HFFc6 (cell line): ENCODE measurements at regions not wholly inside any gene's neighbourhood (a gene's known extent, or its start where the extent isn't known, plus 50 kb on each side); places are given as distances from the start of the nearest gene placed in this dataset.
"Not testable (repeated sequence)": the region's sequence is repeated elsewhere in the genome, so short reads cannot be mapped to it uniquely, and the experiment has no call there.

Experiments
- DNase-seq: peaks from one replicate; pipeline ENCODE4 v3.0.0-alpha.2; 2018
- H3K27ac Mint-ChIP-seq: 2 replicates; pipeline ENCODE4 v1.8.0; 2020; ENCODE audit warnings: mild to moderate bottlenecking, mixed read lengths
- H3K27me3 Mint-ChIP-seq: 2 replicates; pipeline ENCODE4 v1.8.0; 2021; ENCODE audit warnings: mild to moderate bottlenecking, moderate library complexity, mixed read lengths; ENCODE audit not compliant: insufficient read depth
- H3K36me3 Mint-ChIP-seq: 2 replicates; pipeline ENCODE4 v1.8.0; 2021; ENCODE audit warnings: low read depth, mixed read lengths
- H3K4me1 Mint-ChIP-seq: 2 replicates; pipeline ENCODE4 v1.8.0; 2020; ENCODE audit warnings: low read depth, mixed read lengths
- H3K4me3 Mint-ChIP-seq: 2 replicates; pipeline ENCODE4 v1.8.0; 2020; ENCODE audit warnings: mild to moderate bottlenecking, moderate library complexity, mixed read lengths
- H3K9me3 Mint-ChIP-seq: 2 replicates; pipeline ENCODE4 v1.8.0; 2020; ENCODE audit warnings: mild to moderate bottlenecking, mixed read lengths
- CTCF ChIP-seq: fragments of 200-600 bp; sonication (generic); IDR thresholded peaks from 2 replicates; pipeline ENCODE4 v1.5.0; 2021; ENCODE audit warnings: antibody characterized with exemption, mild to moderate bottlenecking

GRCh38 chr2:64246962-64247361 is 102.7 kb upstream of the PELI1 start:
- Mint-ChIP-seq H3K4me1 (no peaks in the 10 kb centered on the region), H3K4me3 (no peak overlapping the region), H3K27ac (no peak overlapping the region), H3K36me3 (no peaks in the 10 kb centered on the region), H3K9me3 (no peaks in the 10 kb centered on the region), H3K27me3 (peaks cover 25% of the 10 kb centered on the region)
- TF ChIP-seq CTCF = no peak
- DNase-seq = no peak

GRCh38 chr2:64249426-64249825 is 105.2 kb upstream of the PELI1 start:
- Mint-ChIP-seq H3K4me1 (no peaks in the 10 kb centered on the region), H3K27ac (no peak overlapping the region), H3K27me3 (peaks cover 22% of the 10 kb centered on the region), H3K36me3 (no peaks in the 10 kb centered on the region), H3K4me3 (no peak overlapping the region), H3K9me3 (no peaks in the 10 kb centered on the region)
- DNase-seq = no peak
- no peak for TF ChIP-seq CTCF

- no peaks in the 10 kb centered on the region for H3K36me3 Mint-ChIP-seq
- no peak overlapping the region for H3K4me3 Mint-ChIP-seq
- peaks cover 22% of the 10 kb centered on the region for H3K27me3 Mint-ChIP-seq
- DNase-seq = no peak
- no peak for TF ChIP-seq CTCF
- no peak overlapping the region for H3K27ac Mint-ChIP-seq
- no peaks in the 10 kb centered on the region for H3K4me1 Mint-ChIP-seq
- no peaks in the 10 kb centered on the region for H3K9me3 Mint-ChIP-seq
Measured at GRCh38 chr2:64250063-64250462, 105.8 kb upstream of the PELI1 start.

GRCh38 chr2:64250751-64251423 is 106.7 kb upstream of the PELI1 start:
- H3K4me1 Mint-ChIP-seq = no peaks in the 10 kb centered on the region
- DNase-seq = no peak
- H3K9me3 Mint-ChIP-seq = no peaks in the 10 kb centered on the region
- no peak overlapping the region for H3K27ac Mint-ChIP-seq
- no peak overlapping the region for H3K4me3 Mint-ChIP-seq
- no peaks in the 10 kb centered on the region for H3K36me3 Mint-ChIP-seq
- TF ChIP-seq CTCF = no peak
- peaks cover 22% of the 10 kb centered on the region for H3K27me3 Mint-ChIP-seq

GRCh38 chr2:64251497-64252250 is 107.5 kb upstream of the PELI1 start:
- Mint-ChIP-seq H3K4me3 (no peak overlapping the region), H3K9me3 (no peaks in the 10 kb centered on the region), H3K27me3 (peaks cover 21% of the 10 kb centered on the region), H3K4me1 (no peaks in the 10 kb centered on the region), H3K36me3 (no peaks in the 10 kb centered on the region), H3K27ac (no peak overlapping the region)
- no peak for TF ChIP-seq CTCF
- no peak for DNase-seq

GRCh38 chr2:64252251-64252978 is 108.2 kb upstream of the PELI1 start:
- not testable (repeated sequence) for H3K9me3 Mint-ChIP-seq, H3K4me1 Mint-ChIP-seq, H3K27ac Mint-ChIP-seq, H3K36me3 Mint-ChIP-seq, DNase-seq, H3K4me3 Mint-ChIP-seq
- H3K27me3 Mint-ChIP-seq = peaks cover 18% of the 10 kb centered on the region

GRCh38 chr2:64253421-64253820 is 109.2 kb upstream of the PELI1 start:
- H3K27ac Mint-ChIP-seq, H3K9me3 Mint-ChIP-seq, DNase-seq, H3K4me1 Mint-ChIP-seq, H3K36me3 Mint-ChIP-seq, H3K4me3 Mint-ChIP-seq: not testable (repeated sequence)
- peaks cover 13% of the 10 kb centered on the region for H3K27me3 Mint-ChIP-seq
